IMR-90 (cell line): ENCODE measurements at regions not wholly inside any gene's neighbourhood (a gene's known extent, or its start where the extent isn't known, plus 50 kb on each side); places are given as distances from the start of the nearest gene placed in this dataset.

Experiments
- ATAC-seq: fragments of 200-7000 bp; cut with Tn5 transposase; 2 replicates; pipeline ENCODE4 v1.9.1; 2020; ENCODE audit warnings: low read depth, mild to moderate bottlenecking, moderate library complexity
- BruUV-seq: library from RNA; stranded (reverse); fragments of 400-500 nt; replicated peaks from 2 replicates; lab custom pipeline; 2021; lab: Mats Ljungman, UMichigan
- CTCF ChIA-PET: fragments of 300-600 bp; formaldehyde crosslinking; extraction: SDS; loops from one replicate; lab custom pipeline; 2021; ENCODE audit warnings: antibody characterized with exemption; lab: Yijun Ruan, JAX
- POLR2A ChIA-PET: fragments of 300-600 bp; sonication (Branson Sonifier 250); formaldehyde crosslinking; loops from one replicate; lab custom pipeline; 2022; ENCODE audit warnings: antibody characterized with exemption; ENCODE audit not compliant: unreplicated experiment; lab: Charles Lee
- DNase-seq: peaks from one replicate; pipeline ENCODE4 v3.0.0; 2013
- H2AFZ ChIP-seq: replicated peaks from 2 replicates; pipeline ENCODE3; 2013; ENCODE audit warnings: low read length, mild to moderate bottlenecking; ENCODE audit not compliant: poor library complexity
- H2AK5ac ChIP-seq: 2 replicates; pipeline ENCODE4 v1.6.1; 2013; ENCODE audit warnings: low read depth, low read length, inconsistent platforms
- H2AK9ac ChIP-seq: replicated peaks from 2 replicates; pipeline ENCODE3; 2013; ENCODE audit warnings: mild to moderate bottlenecking, low read depth, low read length, moderate library complexity; ENCODE audit not compliant: poor library complexity
- H2BK120ac ChIP-seq: 2 replicates; pipeline ENCODE4 v1.6.1; 2013; ENCODE audit warnings: low read depth, low read length, inconsistent platforms
- H2BK15ac ChIP-seq: 3 replicates; pipeline ENCODE4 v1.6.1; 2013; ENCODE audit warnings: low read depth, low read length, inconsistent platforms
- H2BK20ac ChIP-seq: 2 replicates; pipeline ENCODE4 v1.6.1; 2013; ENCODE audit warnings: low read depth, mild to moderate bottlenecking, inconsistent platforms, low read length, moderate library complexity
- H2BK5ac ChIP-seq: 2 replicates; pipeline ENCODE4 v1.6.1; 2013; ENCODE audit warnings: mild to moderate bottlenecking, low read depth, low read length, inconsistent platforms; ENCODE audit not compliant: poor library complexity, severe bottlenecking
- H3K14ac ChIP-seq: replicated peaks from 2 replicates; pipeline ENCODE4 v1.6.1; 2013; ENCODE audit warnings: low read depth, low read length, inconsistent platforms
- H3K18ac ChIP-seq: 2 replicates; pipeline ENCODE4 v1.6.1; 2013; ENCODE audit warnings: low read depth, low read length, control low read depth
- H3K23ac ChIP-seq: 2 replicates; pipeline ENCODE4 v1.6.1; 2013; ENCODE audit warnings: low read depth, low read length, inconsistent platforms
- H3K27ac ChIP-seq: 2 replicates; pipeline ENCODE4 v1.5.1; 2013; ENCODE audit warnings: mild to moderate bottlenecking, control low read depth, low read length; ENCODE audit not compliant: insufficient read depth
- H3K27me3 ChIP-seq: 2 replicates; pipeline ENCODE4 v1.6.1; 2013; ENCODE audit warnings: low read length; ENCODE audit not compliant: control insufficient read depth, insufficient read depth
- H3K36me3 ChIP-seq: 2 replicates; pipeline ENCODE4 v1.6.1; 2013; ENCODE audit warnings: low read length, mixed read lengths; ENCODE audit not compliant: control insufficient read depth, insufficient read depth
- H3K4ac ChIP-seq: 2 replicates; pipeline ENCODE4 v1.6.1; 2013; ENCODE audit warnings: low read depth, low read length, inconsistent platforms
- H3K4me1 ChIP-seq: 2 replicates; pipeline ENCODE4 v1.6.1; 2013; ENCODE audit warnings: low read length, mixed read lengths; ENCODE audit not compliant: control insufficient read depth, insufficient read depth
- H3K4me2 ChIP-seq: 2 replicates; pipeline ENCODE4 v1.6.1; 2013; ENCODE audit warnings: low read depth, mild to moderate bottlenecking, control low read depth, low read length, moderate library complexity
- H3K4me3 ChIP-seq: 2 replicates; pipeline ENCODE4 v1.5.1; 2013; ENCODE audit warnings: low read depth, mild to moderate bottlenecking, control low read depth, low read length, moderate library complexity; ENCODE audit not compliant: insufficient read depth
- H3K56ac ChIP-seq: 2 replicates; pipeline ENCODE4 v1.6.1; 2013; ENCODE audit warnings: low read length, inconsistent platforms; ENCODE audit not compliant: insufficient read depth; ENCODE audit errors: extremely low read depth
- H3K79me1 ChIP-seq, 2 experiments: 2 replicates each; pipeline ENCODE4 v1.6.1; 2013; ENCODE audit warnings: low read length in 2 of 2, inconsistent platforms in 1 of 2, low read depth in 1 of 2
- H3K9ac ChIP-seq: 2 replicates; pipeline ENCODE4 v1.6.1; 2013; ENCODE audit warnings: low read depth, low read length, control low read depth
- H3K9me1 ChIP-seq: 2 replicates; pipeline ENCODE4 v1.6.1; 2013; ENCODE audit warnings: low read length, inconsistent platforms; ENCODE audit not compliant: insufficient read depth
- H3K9me3 ChIP-seq: 2 replicates; pipeline ENCODE4 v1.6.1; 2013; ENCODE audit warnings: low read length; ENCODE audit not compliant: control insufficient read depth, insufficient read depth
- H4K20me1 ChIP-seq: 2 replicates; pipeline ENCODE4 v1.6.1; 2013; ENCODE audit warnings: low read length, inconsistent platforms; ENCODE audit not compliant: insufficient read depth
- H4K5ac ChIP-seq: 2 replicates; pipeline ENCODE4 v1.6.1; 2013; ENCODE audit warnings: mild to moderate bottlenecking, low read depth, low read length, control low read depth
- H4K8ac ChIP-seq, 2 experiments: 2 replicates each; pipeline ENCODE4 v1.6.1; 2013; ENCODE audit warnings: low read depth in 2 of 2, low read length in 2 of 2, control low read depth in 1 of 2, inconsistent platforms in 1 of 2
- H4K91ac ChIP-seq: 2 replicates; pipeline ENCODE4 v1.6.1; 2013; ENCODE audit warnings: low read depth, low read length, inconsistent platforms; ENCODE audit not compliant: insufficient read depth
- BHLHE40 ChIP-seq: fragments of 150-350 bp; IDR thresholded peaks from 2 replicates; pipeline ENCODE4 v1.6.1; 2016; ENCODE audit warnings: mild to moderate bottlenecking, low read depth, low read length
- CEBPB ChIP-seq: IDR thresholded peaks from 2 replicates; pipeline ENCODE4 v1.6.1; 2012; ENCODE audit warnings: low read depth, low read length, improper control_type of control experiment
- CHD1 ChIP-seq: IDR thresholded peaks from 2 replicates; pipeline ENCODE4 v1.6.1; 2012; ENCODE audit warnings: low read depth, low read length, improper control_type of control experiment
- CTCF ChIP-seq: conservative IDR thresholded peaks from 2 replicates; pipeline ENCODE4 v1.5.1; 2012; ENCODE audit warnings: mild to moderate bottlenecking, low read depth, low read length, improper control_type of control experiment
- ELK1 ChIP-seq: fragments of 150-350 bp; IDR thresholded peaks from 2 replicates; pipeline ENCODE4 v1.6.1; 2016; ENCODE audit warnings: low read depth, mild to moderate bottlenecking, low read length, moderate library complexity, borderline replicate concordance
- FOS ChIP-seq: fragments of 150-350 bp; IDR thresholded peaks from 2 replicates; pipeline ENCODE4 v1.6.1; 2016; ENCODE audit warnings: low read depth, low read length
- MAFK ChIP-seq: IDR thresholded peaks from 2 replicates; pipeline ENCODE4 v1.6.1; 2012; ENCODE audit warnings: low read depth, low read length, improper control_type of control experiment
- MAZ ChIP-seq: IDR thresholded peaks from 2 replicates; pipeline ENCODE4 v1.6.1; 2012; ENCODE audit warnings: low read depth, mild to moderate bottlenecking, low read length, improper control_type of control experiment, moderate library complexity, borderline replicate concordance
- MXI1 ChIP-seq: IDR thresholded peaks from 2 replicates; pipeline ENCODE4 v1.6.1; 2012; ENCODE audit warnings: low read depth, mild to moderate bottlenecking, low read length, moderate library complexity, borderline replicate concordance
- NFE2L2 ChIP-seq: fragments of 150-350 bp; IDR thresholded peaks from 2 replicates; pipeline ENCODE4 v1.6.1; 2016; ENCODE audit warnings: low read depth, mild to moderate bottlenecking, low read length
- POLR2A ChIP-seq: IDR thresholded peaks from 2 replicates; pipeline ENCODE4 v1.6.1; 2012; ENCODE audit warnings: mild to moderate bottlenecking, low read depth, low read length
- RAD21 ChIP-seq: IDR thresholded peaks from 2 replicates; pipeline ENCODE4 v1.6.1; 2012; ENCODE audit warnings: low read length, improper control_type of control experiment
- RCOR1 ChIP-seq: IDR thresholded peaks from 2 replicates; pipeline ENCODE4 v1.6.1; 2012; ENCODE audit warnings: mild to moderate bottlenecking, low read length, improper control_type of control experiment; ENCODE audit not compliant: insufficient replicate concordance
- RFX5 ChIP-seq: IDR thresholded peaks from 2 replicates; pipeline ENCODE4 v1.8.0; 2012; ENCODE audit warnings: low read depth, mild to moderate bottlenecking, low read length, moderate library complexity
- SMC3 ChIP-seq: fragments of 150-350 bp; IDR thresholded peaks from 2 replicates; pipeline ENCODE4 v1.6.1; 2016; ENCODE audit warnings: low read depth, mild to moderate bottlenecking, antibody characterized with exemption, low read length, moderate library complexity
- USF2 ChIP-seq: fragments of 150-350 bp; IDR thresholded peaks from 2 replicates; pipeline ENCODE4 v1.6.1; 2017; ENCODE audit warnings: mild to moderate bottlenecking, antibody characterized with exemption, low read length, low read depth
- WGBS, 2 experiments: methylation state at CpG; one replicate each; pipeline versions ENCODE4 v1.1.5 to v1.1.7; 2013; ENCODE audit warnings: missing lambda C conversion rate in 2 of 2; ENCODE audit not compliant: insufficient read length in 1 of 2; ENCODE audit errors: extremely low coverage in 2 of 2; 5-methylcytosine and 5-hydroxymethylcytosine counted together
- dilution Hi-C: fragments of 300-500 bp; cut with HindIII; formaldehyde crosslinking; loops from one replicate; pipeline ENCODE4 v1.14.3; 2018; ENCODE audit warnings: low sequenced_read_pairs; ENCODE audit not compliant: unreplicated experiment
- in situ Hi-C: fragments of 300-500 bp; cut with MboI; formaldehyde crosslinking; loops from 3 replicates; pipeline ENCODE4 v1.14.3; 2019; ENCODE audit warnings: low sequenced_read_pairs, inconsistent platforms, mixed read lengths
- intact Hi-C: fragments of 100-400 bp; cut with micrococcal nuclease; formaldehyde crosslinking; loops from 2 replicates; pipeline ENCODE4 v1.10.0; 2022

- Histone ChIP-seq H2BK20ac (no peak overlapping the region), H2BK120ac (no peak overlapping the region), H2AFZ (no peak overlapping the region), H4K8ac (no peak overlapping the region), H4K91ac (no peak overlapping the region), H3K9me3 (peaks cover 8% of the 10 kb centered on the region), H2AK5ac (no peak overlapping the region), H2AK9ac (no peak overlapping the region), H3K4me3 (no peak overlapping the region), H3K9ac (no peak overlapping the region), H3K4ac (no peak overlapping the region), H3K36me3 (no peaks in the 10 kb centered on the region), H3K14ac (no peak overlapping the region), H3K4me2 (no peak overlapping the region), H3K56ac (no peak overlapping the region), H3K27ac (no peak overlapping the region), H3K27me3 (no peaks in the 10 kb centered on the region), H3K23ac (no peak overlapping the region), H3K9me1 (no peaks in the 10 kb centered on the region), H2BK5ac (no peak overlapping the region), H3K4me1 (no peaks in the 10 kb centered on the region), H4K5ac (no peak overlapping the region), H3K18ac (no peak overlapping the region), H4K20me1 (no peaks in the 10 kb centered on the region), H3K79me1 (no peaks in the 10 kb centered on the region), H2BK15ac (no peak overlapping the region)
- CTCF ChIA-PET: no interaction called here
- POLR2A ChIA-PET: no interaction called here
- intact Hi-C loops (no loop called here), dilution Hi-C loops (no loop called here), in situ Hi-C loops (no loop called here)
- no peak for DNase-seq
- BruUV-seq: no TSS peak
- no peak for ATAC-seq
- TF ChIP-seq USF2 (no peak), CHD1 (no peak), FOS (no peak), CTCF (no peak), BHLHE40 (no peak), NFE2L2 (no peak), SMC3 (no peak), RCOR1 (no peak), POLR2A (no peak), ELK1 (no peak), MXI1 (no peak), RAD21 (no peak), CEBPB (no peak), RFX5 (no peak), MAZ (no peak), MAFK (no peak)
- WGBS, 2 experiments: no CpG with 5 or more reads among the region's 2 CpGs
Measured at GRCh38 chr2:208642125-208642779, 235.7 kb downstream of the PTH2R start.
